Neural progenitor cell (in vitro differentiated cells): ENCODE measurements at regions not wholly inside any gene's neighbourhood (a gene's known extent, or its start where the extent isn't known, plus 50 kb on each side); places are given as distances from the start of the nearest gene placed in this dataset.

Experiments
- CTCF ChIP-seq: fragments of 200-600 bp; sonication (generic); IDR thresholded peaks from 2 replicates; pipeline ENCODE4 v1.5.1; 2017; ENCODE audit warnings: antibody characterized with exemption, mild to moderate bottlenecking
- EZH2 ChIP-seq: fragments of 200-600 bp; sonication (generic); IDR thresholded peaks from 2 replicates; pipeline ENCODE4 v1.6.1; 2017; ENCODE audit warnings: antibody characterized with exemption, mild to moderate bottlenecking, moderate library complexity
- EZH2phosphoT487 ChIP-seq: fragments of 200-600 bp; sonication (generic); IDR thresholded peaks from 2 replicates; pipeline ENCODE4 v1.6.1; 2017; ENCODE audit warnings: antibody characterized with exemption

GRCh38 chr16:51327001-51327400 lies 175.9 kb upstream of the SALL1 start:
- TF ChIP-seq CTCF (no peak), EZH2 (no peak), EZH2phosphoT487 (no peak)
